ENCODE measurements at regions not wholly inside any gene's neighbourhood (a gene's known extent, or its start where the extent isn't known, plus 50 kb on each side); places are given as distances from the start of the nearest gene placed in this dataset.

DNA sequence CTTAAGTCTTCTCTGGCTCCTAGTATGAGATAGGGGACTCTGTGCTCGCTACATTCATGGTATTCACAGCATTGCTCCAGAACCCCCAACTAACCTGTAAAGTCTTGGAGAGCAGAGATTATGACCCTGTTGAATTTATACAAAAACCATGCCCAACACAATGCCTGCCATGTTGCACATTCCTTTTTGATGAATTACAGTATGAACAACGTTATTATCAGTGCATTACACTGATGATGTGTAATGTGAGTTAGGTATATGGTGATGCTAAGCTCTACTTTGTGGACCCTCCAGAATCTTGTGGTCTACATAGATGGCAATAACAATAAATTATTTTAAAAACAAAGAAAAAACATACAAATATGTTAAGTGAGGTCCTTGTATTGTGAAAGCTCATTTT is 64.3 kb downstream of the EOMES start:
- whole genome bisulfite sequencing (ENCODE audit: low lambda C conversion rate, missing lambda C conversion rate), result 86% methylated on average over 2 of the region's 2 CpGs
- Histone ChIP-seq H3K4me2 (no peak overlapping the region), H3K27me3 (no peaks in the 10 kb centered on the region), H2AFZ (no peak overlapping the region), H3K9me2 (replicated peaks; ENCODE audit: insufficient read depth) (no peaks in the 10 kb centered on the region), H3K4me3 (no peak overlapping the region), H3K27ac (no peak overlapping the region), H4K20me1 (ENCODE audit: insufficient read depth, poor library complexity, severe bottlenecking) (no peaks in the 10 kb centered on the region), H3K36me3 (replicated peaks; ENCODE audit: insufficient read depth, low read depth) (no peaks in the 10 kb centered on the region), H3K79me2 (no peaks in the 10 kb centered on the region), H3K9me3 (ENCODE audit: low read depth) (no peaks in the 10 kb centered on the region), H3K4me1 (ENCODE audit: insufficient read depth) (no peaks in the 10 kb centered on the region)
- DNase-seq (ENCODE audit: low spot score), result no peak
- no peak for TF ChIP-seq EZH2phosphoT487 (IDR thresholded peaks at IDR 0.05; ENCODE audit: low read depth, severe bottlenecking, unreplicated experiment)
- no peak for TF ChIP-seq EZH2 (IDR thresholded peaks at IDR 0.05; ENCODE audit: borderline replicate concordance)
- TF ChIP-seq, protein P1, sequence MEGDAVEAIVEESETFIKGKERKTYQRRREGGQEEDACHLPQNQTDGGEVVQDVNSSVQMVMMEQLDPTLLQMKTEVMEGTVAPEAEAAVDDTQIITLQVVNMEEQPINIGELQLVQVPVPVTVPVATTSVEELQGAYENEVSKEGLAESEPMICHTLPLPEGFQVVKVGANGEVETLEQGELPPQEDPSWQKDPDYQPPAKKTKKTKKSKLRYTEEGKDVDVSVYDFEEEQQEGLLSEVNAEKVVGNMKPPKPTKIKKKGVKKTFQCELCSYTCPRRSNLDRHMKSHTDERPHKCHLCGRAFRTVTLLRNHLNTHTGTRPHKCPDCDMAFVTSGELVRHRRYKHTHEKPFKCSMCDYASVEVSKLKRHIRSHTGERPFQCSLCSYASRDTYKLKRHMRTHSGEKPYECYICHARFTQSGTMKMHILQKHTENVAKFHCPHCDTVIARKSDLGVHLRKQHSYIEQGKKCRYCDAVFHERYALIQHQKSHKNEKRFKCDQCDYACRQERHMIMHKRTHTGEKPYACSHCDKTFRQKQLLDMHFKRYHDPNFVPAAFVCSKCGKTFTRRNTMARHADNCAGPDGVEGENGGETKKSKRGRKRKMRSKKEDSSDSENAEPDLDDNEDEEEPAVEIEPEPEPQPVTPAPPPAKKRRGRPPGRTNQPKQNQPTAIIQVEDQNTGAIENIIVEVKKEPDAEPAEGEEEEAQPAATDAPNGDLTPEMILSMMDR (IDR thresholded peaks at IDR 0.05; ENCODE audit: poor library complexity), result no peak

DNA sequence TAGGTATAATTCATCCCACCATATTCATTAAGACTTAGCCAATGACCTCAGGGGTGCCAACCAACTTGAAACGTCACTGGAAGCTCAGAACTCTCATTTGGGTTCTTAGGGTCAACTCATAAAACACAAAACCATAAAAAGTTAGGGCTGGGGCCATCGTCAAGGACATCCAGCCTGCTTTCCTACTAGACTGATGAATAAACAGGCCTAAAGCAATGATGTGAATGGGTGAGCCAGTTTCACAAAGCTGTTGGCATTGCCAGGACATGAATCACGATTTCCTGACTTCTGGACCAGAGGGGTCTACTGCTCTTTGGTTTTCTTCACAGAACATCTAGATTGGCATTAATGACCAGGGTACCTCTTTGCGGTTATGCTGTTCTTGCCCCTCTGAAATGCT is 64.7 kb downstream of the EOMES start:
- no peaks in the 10 kb centered on the region for H3K27me3 ChIP-seq

DNA sequence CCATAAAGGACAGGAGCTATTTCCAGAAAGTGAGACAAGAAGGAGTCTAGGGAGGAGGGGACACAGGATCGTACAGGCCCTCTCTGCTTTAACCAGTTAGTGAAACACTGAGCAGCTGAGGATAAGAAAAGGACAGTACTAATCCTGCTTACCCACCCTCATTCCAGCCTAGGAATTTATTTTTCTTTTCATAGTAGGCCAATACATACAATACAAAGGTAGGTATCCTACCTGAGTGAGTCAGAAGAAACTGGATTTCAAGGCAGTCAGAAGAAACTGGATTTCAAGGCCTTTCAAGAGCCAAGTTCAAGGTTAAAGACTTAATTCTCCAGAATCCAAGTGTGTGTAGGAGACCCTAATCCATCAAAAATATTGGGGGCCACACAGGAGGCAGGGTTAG is 65.3 kb downstream of the EOMES start:
- TF ChIP-seq EZH2phosphoT487 (IDR thresholded peaks at IDR 0.05; ENCODE audit: low read depth, severe bottlenecking, unreplicated experiment), result no peak
- TF ChIP-seq, protein P1 (IDR thresholded peaks at IDR 0.05; ENCODE audit: poor library complexity), result no peak
- no peak for TF ChIP-seq EZH2 (IDR thresholded peaks at IDR 0.05; ENCODE audit: borderline replicate concordance)
- Histone ChIP-seq H2AFZ (no peak overlapping the region), H3K4me1 (ENCODE audit: insufficient read depth) (no peaks in the 10 kb centered on the region), H3K27me3 (no peaks in the 10 kb centered on the region), H3K4me2 (no peak overlapping the region), H3K9me2 (replicated peaks; ENCODE audit: insufficient read depth) (no peaks in the 10 kb centered on the region), H3K27ac (no peak overlapping the region), H3K36me3 (replicated peaks; ENCODE audit: insufficient read depth, low read depth) (no peaks in the 10 kb centered on the region), H3K9me3 (ENCODE audit: low read depth) (no peaks in the 10 kb centered on the region), H3K4me3 (no peak overlapping the region), H3K79me2 (no peaks in the 10 kb centered on the region), H4K20me1 (ENCODE audit: insufficient read depth, poor library complexity, severe bottlenecking) (no peaks in the 10 kb centered on the region)
- no peak for DNase-seq (ENCODE audit: low spot score)
- WGBS (ENCODE audit: low lambda C conversion rate, missing lambda C conversion rate), result 93% methylated on average over 1 of the region's 1 CpG

More for the DNA sequence above, 64.7 kb downstream of the EOMES start:
- Histone ChIP-seq H3K36me3 (replicated peaks; ENCODE audit: insufficient read depth, low read depth) (no peaks in the 10 kb centered on the region), H3K4me1 (ENCODE audit: insufficient read depth) (no peaks in the 10 kb centered on the region), H3K79me2 (no peaks in the 10 kb centered on the region), H3K9me3 (ENCODE audit: low read depth) (no peaks in the 10 kb centered on the region), H4K20me1 (ENCODE audit: insufficient read depth, poor library complexity, severe bottlenecking) (no peaks in the 10 kb centered on the region), H3K27ac (no peak overlapping the region), H3K4me2 (no peak overlapping the region), H3K9me2 (replicated peaks; ENCODE audit: insufficient read depth) (no peaks in the 10 kb centered on the region), H3K4me3 (no peak overlapping the region), H2AFZ (no peak overlapping the region)
- no peak for DNase-seq (ENCODE audit: low spot score)
- TF ChIP-seq EZH2phosphoT487 (IDR thresholded peaks at IDR 0.05; ENCODE audit: low read depth, severe bottlenecking, unreplicated experiment), result no peak
- no peak for TF ChIP-seq EZH2 (IDR thresholded peaks at IDR 0.05; ENCODE audit: borderline replicate concordance)
- TF ChIP-seq, protein P1 (IDR thresholded peaks at IDR 0.05; ENCODE audit: poor library complexity), result no peak
- 76% methylated on average over 4 of the region's 4 CpGs for WGBS (ENCODE audit: low lambda C conversion rate, missing lambda C conversion rate)

DNA sequence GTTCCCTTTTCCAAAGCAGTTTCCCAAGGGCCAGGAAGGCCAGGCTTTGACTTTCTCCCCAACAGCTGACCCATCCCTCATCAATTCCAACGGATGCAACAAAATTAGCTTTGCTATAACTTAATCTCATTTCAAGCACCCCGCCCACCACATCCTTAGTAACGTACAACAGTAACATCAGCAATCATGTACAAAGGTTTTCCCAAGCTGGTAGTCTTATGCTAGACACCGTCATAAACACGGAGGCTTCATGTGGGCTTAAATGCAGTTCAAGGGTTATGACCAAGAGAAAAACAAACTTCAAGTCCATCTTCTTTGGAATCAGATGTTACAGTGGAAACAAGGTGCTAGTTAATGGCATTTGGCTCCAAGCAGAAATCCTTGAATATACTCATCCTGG is 66.6 kb downstream of the EOMES start:
- H3K27ac ChIP-seq, result no peak overlapping the region
- no peaks in the 10 kb centered on the region for H3K4me1 ChIP-seq (ENCODE audit: insufficient read depth)
- no peak for TF ChIP-seq EZH2 (IDR thresholded peaks at IDR 0.05; ENCODE audit: borderline replicate concordance)
- TF ChIP-seq, protein P1 (IDR thresholded peaks at IDR 0.05; ENCODE audit: poor library complexity), result no peak
- TF ChIP-seq EZH2phosphoT487 (IDR thresholded peaks at IDR 0.05; ENCODE audit: low read depth, severe bottlenecking, unreplicated experiment), result no peak
- H2AFZ ChIP-seq, result no peak overlapping the region
- H3K36me3 ChIP-seq (replicated peaks; ENCODE audit: insufficient read depth, low read depth), result no peaks in the 10 kb centered on the region
- no peaks in the 10 kb centered on the region for H3K9me2 ChIP-seq (replicated peaks; ENCODE audit: insufficient read depth)
- no peak overlapping the region for H3K4me2 ChIP-seq
- no peaks in the 10 kb centered on the region for H3K9me3 ChIP-seq (ENCODE audit: low read depth)
- no peaks in the 10 kb centered on the region for H3K79me2 ChIP-seq
- no peaks in the 10 kb centered on the region for H3K27me3 ChIP-seq
- H3K4me3 ChIP-seq, result no peak overlapping the region
- no peak for DNase-seq (ENCODE audit: low spot score)
- H4K20me1 ChIP-seq (ENCODE audit: insufficient read depth, poor library complexity, severe bottlenecking), result no peaks in the 10 kb centered on the region
- WGBS (ENCODE audit: low lambda C conversion rate, missing lambda C conversion rate), result 87% methylated on average over 5 of the region's 5 CpGs

Data from hepatocyte (in vitro differentiated cells).